Smooth muscle cell (in vitro differentiated cells): ENCODE measurements at regions not wholly inside any gene's neighbourhood (a gene's known extent, or its start where the extent isn't known, plus 50 kb on each side); places are given as distances from the start of the nearest gene placed in this dataset.
A peak's percentile ranks its signal among the peaks of the same experiment; 100 is the strongest.

Experiments
- DNase-seq: peaks from one replicate; lab custom pipeline; 2025; ENCODE audit not compliant: unreplicated experiment; lab: John Stamatoyannopoulos, UW
- H2AFZ ChIP-seq: fragments of 200-600 bp; sonication (generic); 2 replicates; pipeline ENCODE4 v1.6.0; 2016; ENCODE audit warnings: antibody characterized with exemption, low read depth, mild to moderate bottlenecking
- H3F3A ChIP-seq: fragments of 200-600 bp; sonication (generic); 2 replicates; pipeline ENCODE4 v1.6.0; 2017; ENCODE audit warnings: antibody characterized with exemption, low read depth
- H3K27ac ChIP-seq: fragments of 200-600 bp; sonication (generic); 2 replicates; pipeline ENCODE4 v1.5.1; 2016; ENCODE audit warnings: low read depth, mild to moderate bottlenecking
- H3K27me3 ChIP-seq: fragments of 200-600 bp; sonication (generic); 2 replicates; pipeline ENCODE4 v1.6.1; 2016; ENCODE audit warnings: low read depth, mild to moderate bottlenecking
- H3K36me3 ChIP-seq: fragments of 200-600 bp; sonication (generic); 2 replicates; pipeline ENCODE4 v1.5.1; 2016; ENCODE audit warnings: low read depth
- H3K4me1 ChIP-seq: fragments of 200-600 bp; sonication (generic); 2 replicates; pipeline ENCODE4 v1.5.1; 2016; ENCODE audit warnings: low read depth
- H3K4me2 ChIP-seq: fragments of 200-600 bp; sonication (generic); 2 replicates; pipeline ENCODE4 v1.6.0; 2016; ENCODE audit warnings: mild to moderate bottlenecking
- H3K4me3 ChIP-seq: fragments of 200-600 bp; sonication (generic); 2 replicates; pipeline ENCODE4 v1.5.1; 2016; ENCODE audit warnings: mild to moderate bottlenecking
- H3K79me2 ChIP-seq: fragments of 200-600 bp; sonication (generic); 2 replicates; pipeline ENCODE4 v1.6.0; 2016; ENCODE audit warnings: low read depth, mild to moderate bottlenecking
- H3K9ac ChIP-seq: fragments of 200-600 bp; sonication (generic); 2 replicates; pipeline ENCODE4 v1.6.0; 2016; ENCODE audit warnings: low read depth
- H3K9me3 ChIP-seq: fragments of 200-600 bp; sonication (generic); replicated peaks from 2 replicates; pipeline ENCODE4 v1.5.1; 2016; ENCODE audit warnings: low read depth
- H4K20me1 ChIP-seq: fragments of 200-600 bp; sonication (generic); 2 replicates; pipeline ENCODE4 v1.6.0; 2016; ENCODE audit warnings: low read depth
- CTCF ChIP-seq: fragments of 200-600 bp; sonication (generic); IDR thresholded peaks from 2 replicates; pipeline ENCODE4 v1.5.1; 2017; ENCODE audit warnings: borderline replicate concordance, mild to moderate bottlenecking, antibody characterized with exemption; ENCODE audit not compliant: insufficient read depth, poor library complexity, severe bottlenecking
- WGBS: methylation state at CpG from one replicate; pipeline ENCODE4 v1.1.7; 2016; ENCODE audit warnings: low lambda C conversion rate; 5-methylcytosine and 5-hydroxymethylcytosine counted together

GRCh38 chr9:8020186-8020585 lies 220.6 kb upstream of the DMAC1 start:
- WGBS = 83% methylated on average over 1 of the region's 1 CpG
- H3K4me3 ChIP-seq = no peak overlapping the region

GRCh38 chr9:8019636-8020035 lies 220.1 kb upstream of the DMAC1 start:
- no peaks in the 10 kb centered on the region for H4K20me1 ChIP-seq
- no peaks in the 10 kb centered on the region for H3K9me3 ChIP-seq
- no peak overlapping the region for H2AFZ ChIP-seq
- H3K27ac ChIP-seq = no peak overlapping the region
- H3K79me2 ChIP-seq = no peaks in the 10 kb centered on the region
- no peaks in the 10 kb centered on the region for H3K36me3 ChIP-seq
- H3K4me1 ChIP-seq = no peaks in the 10 kb centered on the region
- WGBS = 90% methylated on average over 3 of the region's 3 CpGs
- TF ChIP-seq CTCF = no peak
- no peak overlapping the region for H3K4me2 ChIP-seq
- no peaks in the 10 kb centered on the region for H3K27me3 ChIP-seq
- peaks cover 6% of the 10 kb centered on the region for H3F3A ChIP-seq
- no peak overlapping the region for H3K4me3 ChIP-seq
- no peak overlapping the region for H3K9ac ChIP-seq
- DNase-seq = no peak

More at GRCh38 chr9:8020186-8020585, 220.6 kb upstream of the DMAC1 start:
- no peak for TF ChIP-seq CTCF
- no peak overlapping the region for H3K27ac ChIP-seq
- DNase-seq = no peak
- H3K9ac ChIP-seq = no peak overlapping the region
- no peaks in the 10 kb centered on the region for H4K20me1 ChIP-seq
- no peaks in the 10 kb centered on the region for H3K9me3 ChIP-seq
- no peak overlapping the region for H2AFZ ChIP-seq
- H3F3A ChIP-seq = peaks cover 1% of the 10 kb centered on the region
- no peak overlapping the region for H3K4me2 ChIP-seq
- H3K4me1 ChIP-seq = no peaks in the 10 kb centered on the region
- H3K27me3 ChIP-seq = no peaks in the 10 kb centered on the region
- H3K79me2 ChIP-seq = no peaks in the 10 kb centered on the region
- no peaks in the 10 kb centered on the region for H3K36me3 ChIP-seq

GRCh38 chr9:8014997-8015682 lies 215.6 kb upstream of the DMAC1 start:
- Histone ChIP-seq H3K4me1 (no peaks in the 10 kb centered on the region), H3K36me3 (no peaks in the 10 kb centered on the region), H3K4me3 (no peak overlapping the region), H3K9ac (no peak overlapping the region), H3K4me2 (no peak overlapping the region), H3F3A (peaks cover 19% of the 10 kb centered on the region), H3K9me3 (no peaks in the 10 kb centered on the region), H3K27me3 (no peaks in the 10 kb centered on the region), H2AFZ (no peak overlapping the region), H3K79me2 (no peaks in the 10 kb centered on the region), H4K20me1 (no peaks in the 10 kb centered on the region), H3K27ac (no peak overlapping the region)
- TF ChIP-seq CTCF = no peak
- no peak for DNase-seq
- WGBS = 59% methylated on average over 2 of the region's 2 CpGs

GRCh38 chr9:8012986-8013385 lies 213.4 kb upstream of the DMAC1 start:
- no peak overlapping the region for H3K4me3 ChIP-seq

More at GRCh38 chr9:8012986-8013385, 213.4 kb upstream of the DMAC1 start:
- H3K4me1 ChIP-seq = no peaks in the 10 kb centered on the region
- TF ChIP-seq CTCF = no peak
- no peaks in the 10 kb centered on the region for H3K36me3 ChIP-seq
- H4K20me1 ChIP-seq = no peaks in the 10 kb centered on the region
- H3K9me3 ChIP-seq = no peaks in the 10 kb centered on the region
- no peak overlapping the region for H2AFZ ChIP-seq
- peaks cover 19% of the 10 kb centered on the region for H3F3A ChIP-seq
- H3K9ac ChIP-seq = no peak overlapping the region
- H3K27me3 ChIP-seq = no peaks in the 10 kb centered on the region
- WGBS = 30% methylated on average over 6 of the region's 6 CpGs
- H3K4me2 ChIP-seq = no peak overlapping the region
- no peaks in the 10 kb centered on the region for H3K79me2 ChIP-seq
- peak overlapping the region; percentile 32 for H3K27ac ChIP-seq
- DNase-seq = no peak
